ENCODE measurements at regions not wholly inside any gene's neighbourhood (a gene's known extent, or its start where the extent isn't known, plus 50 kb on each side); places are given as distances from the start of the nearest gene placed in this dataset.

GRCh38 chr3:71858503-71859122, 73.7 kb upstream of the PROK2 start:
- TF ChIP-seq, protein P1, sequence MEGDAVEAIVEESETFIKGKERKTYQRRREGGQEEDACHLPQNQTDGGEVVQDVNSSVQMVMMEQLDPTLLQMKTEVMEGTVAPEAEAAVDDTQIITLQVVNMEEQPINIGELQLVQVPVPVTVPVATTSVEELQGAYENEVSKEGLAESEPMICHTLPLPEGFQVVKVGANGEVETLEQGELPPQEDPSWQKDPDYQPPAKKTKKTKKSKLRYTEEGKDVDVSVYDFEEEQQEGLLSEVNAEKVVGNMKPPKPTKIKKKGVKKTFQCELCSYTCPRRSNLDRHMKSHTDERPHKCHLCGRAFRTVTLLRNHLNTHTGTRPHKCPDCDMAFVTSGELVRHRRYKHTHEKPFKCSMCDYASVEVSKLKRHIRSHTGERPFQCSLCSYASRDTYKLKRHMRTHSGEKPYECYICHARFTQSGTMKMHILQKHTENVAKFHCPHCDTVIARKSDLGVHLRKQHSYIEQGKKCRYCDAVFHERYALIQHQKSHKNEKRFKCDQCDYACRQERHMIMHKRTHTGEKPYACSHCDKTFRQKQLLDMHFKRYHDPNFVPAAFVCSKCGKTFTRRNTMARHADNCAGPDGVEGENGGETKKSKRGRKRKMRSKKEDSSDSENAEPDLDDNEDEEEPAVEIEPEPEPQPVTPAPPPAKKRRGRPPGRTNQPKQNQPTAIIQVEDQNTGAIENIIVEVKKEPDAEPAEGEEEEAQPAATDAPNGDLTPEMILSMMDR (IDR thresholded peaks at IDR 0.05; ENCODE audit: control insufficient read depth, insufficient read depth, low read depth, low read length, missing control alignments): no peak
- H3K4me3 ChIP-seq (ENCODE audit: control insufficient read depth, low read depth, low read length): no peak overlapping the region
- DNase-seq (ENCODE audit: low read depth): no peak

DNA sequence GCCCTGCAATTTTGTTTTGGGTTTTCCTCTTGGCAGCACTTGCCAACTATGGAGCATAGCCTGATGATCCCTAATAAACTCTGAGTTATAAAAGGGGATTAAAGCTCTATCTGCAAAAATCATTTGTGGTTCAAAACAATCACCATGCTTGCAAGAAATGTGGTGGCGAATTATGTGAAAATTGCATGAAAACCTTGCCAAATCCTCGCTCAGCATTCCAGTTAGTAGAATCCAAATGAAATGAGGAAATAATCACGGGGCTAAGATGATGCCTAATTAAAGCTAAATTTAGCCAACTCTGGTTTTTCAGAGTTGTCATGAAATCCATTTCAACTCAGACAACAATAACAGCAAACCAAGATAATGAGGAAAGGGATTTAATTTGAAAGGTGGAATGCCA, 73.0 kb upstream of the PROK2 start:
- TF ChIP-seq, protein P1 (IDR thresholded peaks at IDR 0.05; ENCODE audit: control insufficient read depth, insufficient read depth, low read depth, low read length, missing control alignments): no peak
- DNase-seq (ENCODE audit: low read depth): peak; percentile 28
- no peak overlapping the region for H3K4me3 ChIP-seq (ENCODE audit: control insufficient read depth, low read depth, low read length)

GRCh38 chr3:71854706-71855105, 69.8 kb upstream of the PROK2 start:
- TF ChIP-seq, protein P1 (IDR thresholded peaks at IDR 0.05; ENCODE audit: control insufficient read depth, insufficient read depth, low read depth, low read length, missing control alignments): no peak
- H3K4me3 ChIP-seq (ENCODE audit: control insufficient read depth, low read depth, low read length): no peak overlapping the region
- no peak for DNase-seq (ENCODE audit: low read depth)

DNA sequence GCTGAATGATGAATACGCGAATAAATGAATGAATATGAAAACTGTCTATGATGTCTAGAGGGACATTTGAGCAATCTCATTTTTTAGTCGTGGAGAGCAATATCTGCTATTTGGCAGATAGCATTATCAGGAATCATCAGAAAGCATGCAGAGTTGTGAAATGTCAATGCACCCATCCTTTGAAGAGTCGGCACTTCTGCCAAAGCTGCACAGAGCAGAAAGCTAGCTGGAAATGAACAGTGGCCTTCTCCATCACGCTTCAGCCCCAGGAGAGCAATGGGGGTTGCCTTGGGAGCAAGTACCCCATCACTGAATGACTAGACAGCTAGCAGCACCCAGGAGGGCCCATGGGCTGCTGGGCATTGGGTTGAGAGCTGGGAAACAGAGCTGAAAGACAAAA, 69.1 kb upstream of the PROK2 start:
- no peak overlapping the region for H3K4me3 ChIP-seq (ENCODE audit: control insufficient read depth, low read depth, low read length)
- TF ChIP-seq, protein P1 (IDR thresholded peaks at IDR 0.05; ENCODE audit: control insufficient read depth, insufficient read depth, low read depth, low read length, missing control alignments): no peak
- DNase-seq (ENCODE audit: low read depth): no peak

DNA sequence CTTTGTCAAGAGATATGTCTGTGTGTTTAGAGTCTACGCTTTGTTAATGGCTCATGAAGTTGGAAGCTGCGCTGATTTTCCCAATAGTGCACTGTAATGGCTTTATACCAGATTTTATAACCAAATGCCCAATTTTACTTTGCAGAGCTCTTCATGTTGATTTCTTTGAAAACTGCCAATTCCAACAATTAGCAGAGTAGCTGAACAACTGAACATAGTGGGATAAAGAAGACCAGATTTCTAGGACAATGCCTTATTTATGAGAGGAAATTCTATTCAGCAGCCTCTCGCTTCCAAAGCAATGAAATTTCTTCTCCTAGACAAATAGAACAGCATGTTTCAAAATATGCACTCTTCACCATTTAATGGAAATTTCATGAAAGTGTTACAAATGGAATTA, 66.9 kb upstream of the PROK2 start:
- no peak for DNase-seq (ENCODE audit: low read depth)
- H3K4me3 ChIP-seq (ENCODE audit: control insufficient read depth, low read depth, low read length): no peak overlapping the region
- TF ChIP-seq, protein P1 (IDR thresholded peaks at IDR 0.05; ENCODE audit: control insufficient read depth, insufficient read depth, low read depth, low read length, missing control alignments): no peak

DNA sequence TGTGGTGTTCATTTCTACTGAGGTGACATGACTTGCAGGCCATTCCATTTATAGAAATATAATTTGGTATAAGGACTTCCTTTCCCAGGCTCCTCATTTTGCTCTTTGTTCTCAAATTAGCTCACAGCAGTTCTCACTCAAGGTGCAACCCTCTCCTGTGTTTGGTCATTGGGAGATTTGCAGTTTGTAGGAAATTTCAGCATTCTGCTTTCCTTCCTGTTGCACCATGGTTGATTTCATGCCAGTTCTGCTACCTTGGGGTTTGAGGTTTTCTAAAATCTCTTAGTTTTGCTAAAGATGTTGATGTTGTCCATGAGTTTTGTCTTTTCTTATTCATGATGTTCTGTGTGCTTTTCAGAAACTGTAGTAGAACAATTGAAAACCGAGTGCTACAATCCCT, 65.7 kb upstream of the PROK2 start:
- no peak for DNase-seq (ENCODE audit: low read depth)
- TF ChIP-seq, protein P1 (IDR thresholded peaks at IDR 0.05; ENCODE audit: control insufficient read depth, insufficient read depth, low read depth, low read length, missing control alignments): no peak
- no peak overlapping the region for H3K4me3 ChIP-seq (ENCODE audit: control insufficient read depth, low read depth, low read length)

- H3K4me3 ChIP-seq (ENCODE audit: control insufficient read depth, low read depth, low read length): no peak overlapping the region
- DNase-seq (ENCODE audit: low read depth): no peak
- TF ChIP-seq, protein P1 (IDR thresholded peaks at IDR 0.05; ENCODE audit: control insufficient read depth, insufficient read depth, low read depth, low read length, missing control alignments): no peak
Observed at GRCh38 chr3:71849681-71850080, 64.7 kb upstream of the PROK2 start.

Measured in AG09309 (cell line).